Fibroblast of the aortic adventitia (primary cell): ENCODE measurements at regions not wholly inside any gene's neighbourhood (a gene's known extent, or its start where the extent isn't known, plus 50 kb on each side); places are given as distances from the start of the nearest gene placed in this dataset.
A peak's percentile ranks its signal among the peaks of the same experiment; 100 is the strongest.

Experiments
- DNase-seq: peaks from one replicate; pipeline ENCODE4 v3.0.0-alpha.2; 2010; ENCODE audit warnings: low read depth
- H3K4me3 ChIP-seq: 2 replicates; pipeline ENCODE4 v1.5.1; 2011; ENCODE audit warnings: low read depth, mild to moderate bottlenecking, control low read depth, low read length, moderate library complexity
- CTCF ChIP-seq: IDR thresholded peaks from 2 replicates; pipeline ENCODE4 v1.5.1; 2011; ENCODE audit warnings: mild to moderate bottlenecking, low read length, control low read depth, inconsistent platforms; ENCODE audit not compliant: insufficient read depth

GRCh38 chr3:81911221-81911620, 149.8 kb upstream of the GBE1 start:
- no peak overlapping the region for H3K4me3 ChIP-seq
- no peak for TF ChIP-seq CTCF
- DNase-seq, result no peak

GRCh38 chr3:81910244-81910852, 148.9 kb upstream of the GBE1 start:
- TF ChIP-seq CTCF, result peak; percentile 80
- DNase-seq, result peak; percentile 50

GRCh38 chr3:81909796-81910195, 148.4 kb upstream of the GBE1 start:
- H3K4me3 ChIP-seq, result no peak overlapping the region
- TF ChIP-seq CTCF, result no peak
- DNase-seq, result no peak

More at GRCh38 chr3:81910244-81910852, 148.9 kb upstream of the GBE1 start:
- H3K4me3 ChIP-seq, result no peak overlapping the region

GRCh38 chr3:81908561-81908960, 147.1 kb upstream of the GBE1 start:
- no peak for DNase-seq
- no peak for TF ChIP-seq CTCF
- no peak overlapping the region for H3K4me3 ChIP-seq

- no peak for TF ChIP-seq CTCF
- no peak overlapping the region for H3K4me3 ChIP-seq
- no peak for DNase-seq
Measured at GRCh38 chr3:81898336-81898735, 136.9 kb upstream of the GBE1 start.

- H3K4me3 ChIP-seq, result no peak overlapping the region
- no peak for TF ChIP-seq CTCF
- no peak for DNase-seq
Measured at GRCh38 chr3:81894598-81894997, 133.2 kb upstream of the GBE1 start.

GRCh38 chr3:81891055-81891895, 129.8 kb upstream of the GBE1 start:
- DNase-seq, result no peak
- H3K4me3 ChIP-seq, result no peak overlapping the region
- TF ChIP-seq CTCF, result no peak
